Upper lobe of left lung (tissue), 4 donors: ENCODE measurements at regions not wholly inside any gene's neighbourhood (a gene's known extent, or its start where the extent isn't known, plus 50 kb on each side); places are given as distances from the start of the nearest gene placed in this dataset.

Experiments
- EP300 ChIP-seq, 4 donors: sonication (generic); formaldehyde crosslinking; IDR thresholded peaks; one replicate each; pipeline ENCODE4 v1.5.1; 2017; ENCODE audit warnings: antibody characterized with exemption in 4 of 4, control low read depth in 2 of 4
- POLR2A ChIP-seq, 4 donors: fragments of 450-650 bp; IDR thresholded peaks; one replicate each; pipeline ENCODE4 v1.5.1; 2016 to 2017; ENCODE audit warnings: antibody characterized with exemption in 4 of 4, mild to moderate bottlenecking in 2 of 4
- POLR2AphosphoS5 ChIP-seq, 2 donors: sonication (generic); formaldehyde crosslinking; IDR thresholded peaks; one replicate each; pipeline ENCODE4 v1.5.1; 2017; ENCODE audit warnings: antibody characterized with exemption in 2 of 2
- TF ChIP-seq, protein P1 (sequence below), 6 experiments: fragments of 450-650 bp in 4 of 6; fragments of 200-600 bp in 2 of 6; sonication (generic) in 2 of 6; IDR thresholded peaks; one replicate each; pipeline ENCODE4 v1.5.1; 2016 to 2019; ENCODE audit warnings: antibody characterized with exemption in 6 of 6

GRCh38 chr18:44541159-44541558 lies 139.5 kb upstream of the SETBP1 start:
- TF ChIP-seq POLR2A (IDR thresholded peaks at IDR 0.05) (no peak), POLR2AphosphoS5 (IDR thresholded peaks at IDR 0.05) (no peak), EP300 (IDR thresholded peaks at IDR 0.05) (no peak)
- TF ChIP-seq, protein P1, sequence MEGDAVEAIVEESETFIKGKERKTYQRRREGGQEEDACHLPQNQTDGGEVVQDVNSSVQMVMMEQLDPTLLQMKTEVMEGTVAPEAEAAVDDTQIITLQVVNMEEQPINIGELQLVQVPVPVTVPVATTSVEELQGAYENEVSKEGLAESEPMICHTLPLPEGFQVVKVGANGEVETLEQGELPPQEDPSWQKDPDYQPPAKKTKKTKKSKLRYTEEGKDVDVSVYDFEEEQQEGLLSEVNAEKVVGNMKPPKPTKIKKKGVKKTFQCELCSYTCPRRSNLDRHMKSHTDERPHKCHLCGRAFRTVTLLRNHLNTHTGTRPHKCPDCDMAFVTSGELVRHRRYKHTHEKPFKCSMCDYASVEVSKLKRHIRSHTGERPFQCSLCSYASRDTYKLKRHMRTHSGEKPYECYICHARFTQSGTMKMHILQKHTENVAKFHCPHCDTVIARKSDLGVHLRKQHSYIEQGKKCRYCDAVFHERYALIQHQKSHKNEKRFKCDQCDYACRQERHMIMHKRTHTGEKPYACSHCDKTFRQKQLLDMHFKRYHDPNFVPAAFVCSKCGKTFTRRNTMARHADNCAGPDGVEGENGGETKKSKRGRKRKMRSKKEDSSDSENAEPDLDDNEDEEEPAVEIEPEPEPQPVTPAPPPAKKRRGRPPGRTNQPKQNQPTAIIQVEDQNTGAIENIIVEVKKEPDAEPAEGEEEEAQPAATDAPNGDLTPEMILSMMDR (IDR thresholded peaks at IDR 0.05), result no peak
